HG02571 (cell line): ENCODE measurements at regions not wholly inside any gene's neighbourhood (a gene's known extent, or its start where the extent isn't known, plus 50 kb on each side); places are given as distances from the start of the nearest gene placed in this dataset.
"Not testable (repeated sequence)": the region's sequence is repeated elsewhere in the genome, so short reads cannot be mapped to it uniquely, and the experiment has no call there.

Source experiments
- ATAC-seq: cut with Tn5 transposase; IDR thresholded peaks from one replicate; pipeline ENCODE4 v1.9.1; 2021; ENCODE audit warnings: mild to moderate bottlenecking, moderate library complexity; ENCODE audit not compliant: unreplicated experiment

DNA sequence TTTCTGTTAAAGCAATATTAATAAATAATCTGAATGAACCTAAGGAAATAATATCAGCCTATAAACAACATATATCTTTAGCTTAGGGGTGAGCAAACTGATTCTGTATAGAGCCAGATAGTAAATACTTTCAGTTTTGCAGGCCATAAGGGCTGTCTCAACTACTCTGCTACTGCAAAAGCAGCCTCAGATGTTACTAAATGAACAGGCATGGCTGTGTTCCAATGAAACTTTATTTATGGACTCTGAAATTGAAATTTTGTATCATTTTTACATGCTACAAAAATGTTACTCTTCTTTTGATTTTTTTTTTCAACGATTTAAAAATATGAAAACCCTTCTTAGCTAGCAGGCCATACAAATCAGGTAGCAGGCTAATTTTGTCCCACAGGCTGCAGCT, 212.8 kb upstream of the PRICKLE2 start:
- no peak for ATAC-seq

DNA sequence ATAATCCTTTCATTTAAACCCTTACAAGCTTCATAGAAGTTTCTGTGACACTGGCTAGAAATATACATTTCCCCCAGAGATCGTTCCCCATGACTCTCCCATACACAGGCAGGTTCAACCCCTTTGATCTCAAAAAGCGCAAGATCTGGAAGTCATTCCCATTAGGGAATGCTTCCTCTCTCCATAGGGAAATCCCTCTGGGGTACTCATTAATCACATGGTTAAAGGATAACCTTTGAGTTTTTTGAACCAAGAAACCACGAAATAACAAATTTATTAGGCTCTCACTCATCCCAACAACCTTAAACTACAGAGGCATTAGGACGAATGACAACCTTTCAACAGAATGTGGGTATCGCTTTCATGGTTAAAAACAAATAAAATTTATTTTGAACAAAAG, 211.9 kb upstream of the PRICKLE2 start:
- no peak for ATAC-seq

DNA sequence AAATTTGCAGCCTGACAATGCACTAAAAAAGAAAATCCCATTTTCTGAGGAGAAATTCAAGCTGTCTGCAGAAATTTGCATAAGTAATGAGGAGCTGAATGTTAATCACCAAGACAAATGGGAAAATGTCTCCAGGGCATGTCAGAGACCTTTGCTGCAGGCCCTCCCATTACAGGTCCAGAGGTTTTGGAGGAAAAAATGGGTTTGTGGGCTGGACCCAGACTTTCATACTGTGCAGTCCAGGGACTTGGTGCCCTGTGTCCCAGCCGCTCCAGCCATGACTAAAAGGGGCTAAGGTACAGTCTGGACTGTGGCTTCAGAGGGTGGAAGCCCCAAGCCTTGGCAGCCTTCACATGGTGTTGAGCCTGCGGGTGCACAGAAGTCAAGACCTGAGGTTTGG, 209.8 kb upstream of the PRICKLE2 start:
- ATAC-seq = not testable (repeated sequence)

DNA sequence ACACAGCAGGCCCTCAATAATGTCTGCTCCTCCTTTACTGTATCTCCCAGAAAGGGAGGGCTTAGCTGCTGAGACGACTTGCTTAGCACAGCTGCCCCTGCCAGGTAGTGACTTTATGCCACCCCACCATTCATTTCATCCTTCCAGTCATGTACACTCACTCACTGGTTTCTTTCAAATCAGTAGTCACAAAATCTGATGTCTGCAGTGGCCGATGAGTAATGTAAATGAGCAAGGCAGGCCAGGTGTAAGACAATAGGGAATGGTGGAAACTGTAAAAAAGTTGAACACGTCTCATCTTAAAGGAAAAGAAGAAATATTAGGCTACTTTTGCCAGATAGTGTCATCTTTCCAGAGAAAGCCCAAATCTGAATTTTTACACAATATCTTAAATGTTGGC, 207.6 kb upstream of the PRICKLE2 start:
- ATAC-seq = no peak

DNA sequence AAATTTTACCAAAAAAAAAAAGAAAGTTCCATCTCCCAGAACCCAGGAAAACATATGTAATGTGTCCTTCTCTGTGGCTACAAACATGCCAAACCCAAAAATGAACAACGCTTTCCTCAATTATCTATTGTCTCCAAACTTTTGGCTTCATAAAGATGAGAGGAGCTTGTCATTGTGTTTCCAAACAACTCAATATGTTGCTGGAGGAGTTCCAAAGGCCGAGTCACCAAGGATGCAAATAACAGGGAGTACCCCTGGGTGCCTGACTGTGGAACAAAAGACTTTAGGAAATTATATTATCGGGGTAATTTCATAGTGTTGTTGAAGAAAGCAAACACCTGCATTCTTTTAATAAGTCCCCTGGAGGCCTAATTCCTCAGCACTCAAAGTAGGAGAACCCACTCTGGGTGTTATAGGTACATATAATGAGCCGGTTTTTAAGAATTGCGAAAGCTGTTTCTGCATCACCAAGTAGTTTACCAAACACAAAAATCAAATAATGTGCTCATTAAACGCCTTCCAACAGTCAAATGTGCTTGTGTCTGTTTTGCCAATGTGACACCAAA, 206.3 kb upstream of the PRICKLE2 start:
- no peak for ATAC-seq

DNA sequence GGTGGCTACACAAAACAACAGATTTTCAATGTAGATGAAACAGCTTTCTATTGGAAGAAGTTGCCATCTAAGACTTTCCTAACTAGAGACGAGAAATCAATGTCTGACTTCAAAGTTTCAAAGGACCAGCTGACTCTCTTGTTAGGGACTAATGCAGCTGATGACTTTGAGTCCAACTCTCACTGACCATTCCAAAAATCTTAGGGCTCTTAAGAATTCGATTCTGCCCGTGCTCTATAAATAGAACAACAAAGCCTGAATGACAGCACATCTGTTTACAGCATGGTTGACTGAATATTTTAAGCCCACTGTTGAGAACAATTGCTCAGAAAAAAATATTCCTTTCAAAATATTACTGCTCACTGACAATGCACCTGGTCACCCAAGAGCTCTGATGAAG, 202.4 kb upstream of the PRICKLE2 start:
- no peak for ATAC-seq

DNA sequence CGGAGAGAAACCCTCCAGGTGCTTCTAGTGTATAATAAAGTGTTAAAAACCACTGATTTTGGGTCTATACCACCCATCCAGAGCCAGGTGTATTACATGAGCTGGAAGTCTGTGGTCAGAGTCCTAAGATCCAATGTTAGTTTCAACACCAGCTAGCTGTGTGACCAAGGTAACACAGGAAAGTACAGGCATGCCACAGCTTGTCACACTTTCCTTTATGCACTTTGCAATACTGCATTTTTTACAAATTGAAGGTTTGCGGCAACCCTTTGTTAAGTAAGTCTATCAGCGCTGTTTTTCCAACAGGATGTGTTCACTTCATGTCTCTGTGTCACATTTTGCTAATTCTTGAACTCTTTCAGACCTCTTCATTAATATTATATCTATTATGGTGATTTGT, 201.3 kb upstream of the PRICKLE2 start:
- ATAC-seq = no peak

DNA sequence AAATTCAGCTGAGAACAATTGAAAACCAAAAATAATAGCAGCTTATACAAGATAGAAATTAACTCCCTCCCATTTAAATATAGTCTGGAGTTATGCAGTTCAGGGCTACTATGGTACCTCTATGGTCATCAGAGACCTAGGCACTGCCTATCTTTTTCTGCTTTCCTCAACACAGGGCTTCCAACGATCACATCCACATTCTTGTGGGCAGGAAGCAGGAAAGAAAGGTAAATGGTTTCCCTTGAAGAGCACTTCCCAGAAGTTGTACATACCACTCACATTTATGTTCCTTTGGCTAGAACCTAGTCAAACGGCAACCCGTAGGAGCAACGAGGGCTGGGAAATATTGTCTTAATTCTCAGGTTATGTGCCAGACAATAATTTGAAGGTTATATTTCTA, 197.7 kb upstream of the PRICKLE2 start:
- ATAC-seq = no peak

DNA sequence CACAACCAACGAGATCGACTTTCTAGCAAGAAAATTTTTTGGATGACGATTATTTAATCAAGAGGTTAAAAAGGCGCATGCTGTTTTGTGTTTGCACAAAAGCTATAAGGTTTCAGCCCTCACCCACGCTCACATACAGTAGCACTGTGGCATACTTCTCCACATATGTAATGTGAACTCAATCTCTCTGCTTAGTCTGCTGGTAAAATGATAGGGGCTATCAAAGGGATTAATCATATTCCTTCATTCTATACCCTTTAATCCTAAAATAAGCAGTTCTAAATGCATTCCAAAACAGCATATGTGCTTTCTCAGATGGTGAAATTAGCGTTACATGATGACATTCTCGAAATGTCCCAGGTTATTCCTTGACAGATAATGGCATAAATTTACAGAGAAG, 196.9 kb upstream of the PRICKLE2 start:
- ATAC-seq = no peak

DNA sequence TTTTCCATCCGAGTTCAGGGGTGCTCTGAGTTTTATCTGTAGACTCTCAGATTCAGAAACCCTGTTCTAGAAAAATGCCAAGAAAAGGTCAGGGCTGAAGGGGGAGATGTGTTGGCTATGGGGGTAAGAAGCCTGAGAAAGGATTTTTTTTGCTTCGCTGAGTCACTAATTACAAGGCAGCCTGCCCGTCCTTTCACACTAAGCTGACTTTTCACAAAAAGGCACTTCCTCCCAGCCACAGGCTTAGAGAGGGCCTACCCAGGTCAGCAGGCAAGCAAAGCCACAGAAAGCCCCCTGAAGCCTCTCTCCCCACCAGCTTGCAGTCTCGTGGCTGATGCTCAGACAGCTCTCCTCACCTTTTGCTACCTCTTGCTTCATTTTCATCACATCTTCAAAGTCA, 192.6 kb upstream of the PRICKLE2 start:
- no peak for ATAC-seq

DNA sequence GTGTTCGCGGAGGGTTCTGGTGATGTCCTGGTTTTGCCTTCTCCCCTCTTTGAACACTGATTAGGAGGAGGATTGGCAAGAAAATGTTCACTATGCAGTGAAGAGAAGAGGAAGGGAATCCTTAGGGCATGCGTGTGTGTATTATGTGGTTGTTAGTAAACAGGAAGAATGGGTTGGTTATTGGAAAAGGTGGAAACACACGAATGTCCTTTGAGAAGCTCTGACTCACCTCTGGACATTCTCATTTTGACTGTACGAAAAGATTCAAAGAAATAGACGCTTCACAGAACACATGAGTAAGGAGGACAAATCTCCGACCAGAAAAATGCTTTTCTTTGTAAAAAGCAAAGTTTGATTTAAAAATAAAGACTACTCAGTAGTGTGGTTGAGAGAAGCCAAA, 188.8 kb upstream of the PRICKLE2 start:
- no peak for ATAC-seq

DNA sequence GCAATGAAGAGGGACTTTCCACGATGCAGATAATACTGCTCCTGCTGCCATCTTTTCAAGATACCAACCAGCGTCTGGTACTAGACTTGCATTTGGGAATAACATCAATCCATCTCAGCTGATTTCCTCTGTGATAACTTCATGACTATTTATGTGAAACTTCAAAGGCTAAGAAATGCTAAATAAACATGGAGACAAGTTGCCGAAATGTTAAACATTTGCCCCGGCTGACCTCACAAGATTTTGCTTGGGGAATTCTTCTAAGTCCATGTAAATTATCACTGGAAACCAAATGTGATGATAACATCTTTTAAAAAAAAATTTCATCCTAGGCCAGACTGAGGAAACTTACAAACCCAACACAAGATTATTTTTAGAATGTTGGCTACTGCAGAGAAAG, 185.8 kb upstream of the PRICKLE2 start:
- no peak for ATAC-seq

DNA sequence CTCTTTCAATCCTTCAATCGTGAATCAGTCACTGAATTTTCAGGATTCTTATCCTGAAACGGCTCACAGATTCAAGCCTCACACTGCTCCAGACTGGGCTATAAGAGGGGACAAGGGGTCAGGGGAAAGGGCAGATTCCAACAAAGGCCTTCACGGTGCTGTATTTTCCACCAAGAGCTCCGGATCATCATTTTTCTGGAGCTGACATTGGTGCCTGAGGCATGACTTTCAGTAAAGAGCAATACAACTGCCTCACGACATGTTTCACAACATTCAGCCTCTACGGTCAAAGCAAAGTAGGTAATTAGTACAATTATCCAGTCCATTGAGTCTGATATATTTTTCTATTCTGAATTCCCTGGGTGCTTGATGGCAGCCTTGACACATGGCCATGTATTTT, 185.0 kb upstream of the PRICKLE2 start:
- no peak for ATAC-seq

DNA sequence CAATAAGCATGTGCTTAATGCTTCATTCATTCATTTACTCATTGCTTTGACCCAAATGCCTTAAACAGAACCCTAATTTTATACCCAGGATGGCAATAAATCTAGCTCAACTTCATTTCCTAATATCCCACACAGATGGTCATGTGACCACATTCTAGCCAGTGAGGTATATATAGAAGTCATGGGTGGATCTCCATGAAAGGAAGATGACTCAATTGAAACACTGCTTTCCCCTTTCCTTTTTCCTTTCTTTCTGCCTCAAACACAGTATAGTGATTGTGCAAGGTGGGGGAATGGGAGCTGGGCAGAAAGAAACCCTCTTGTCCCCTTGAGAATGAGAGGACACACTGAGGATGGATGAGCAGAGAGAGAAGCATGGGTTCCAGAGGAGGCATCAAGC, 183.5 kb upstream of the PRICKLE2 start:
- no peak for ATAC-seq

DNA sequence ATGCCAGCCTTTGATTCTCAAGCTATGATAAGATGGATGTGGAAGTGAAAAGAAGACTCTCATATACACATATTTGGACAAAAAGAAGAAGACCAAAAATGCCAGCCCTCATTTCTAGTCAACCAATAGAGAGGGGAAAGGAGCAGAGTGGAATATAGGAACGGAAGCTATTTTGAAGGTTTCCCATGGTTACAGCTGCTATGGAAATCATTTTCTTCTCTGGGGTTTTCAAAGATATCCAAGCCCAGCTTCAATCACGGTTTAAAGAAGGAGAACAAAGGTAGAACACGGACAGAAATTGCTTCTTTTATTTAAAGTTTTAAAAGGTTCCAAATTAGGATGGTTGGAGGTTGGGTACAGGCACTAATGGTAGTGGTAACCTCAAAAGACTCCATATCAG, 181.0 kb upstream of the PRICKLE2 start:
- ATAC-seq = no peak

DNA sequence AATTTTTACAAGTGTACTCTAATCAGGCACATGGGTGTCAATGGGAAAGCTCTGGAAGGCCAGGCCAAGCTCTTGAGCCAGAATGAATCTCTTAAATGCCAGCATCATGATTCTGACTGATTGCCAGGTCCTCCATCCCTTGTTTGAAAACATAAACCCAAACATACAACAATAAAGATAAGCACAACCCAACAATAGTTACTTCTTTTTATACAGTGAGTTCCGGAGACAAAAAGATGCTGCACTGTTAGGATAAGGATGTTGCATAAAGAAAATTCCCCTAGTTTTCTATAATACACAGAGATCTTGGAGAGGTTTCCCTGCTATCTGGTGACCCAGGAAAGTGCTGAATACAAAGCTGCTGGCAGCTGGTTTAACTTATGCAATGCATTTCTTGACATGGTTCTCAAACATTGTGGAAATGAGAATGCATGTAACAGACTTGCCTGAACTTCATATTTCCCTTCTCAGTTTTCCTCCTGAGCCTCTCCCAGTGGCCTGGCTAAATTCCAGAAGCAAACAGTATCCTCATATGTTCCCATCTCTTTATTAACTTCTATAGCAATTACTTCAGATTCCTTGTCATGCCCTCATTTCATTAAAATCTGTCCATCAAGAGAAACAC, 180.1 kb upstream of the PRICKLE2 start:
- no peak for ATAC-seq

DNA sequence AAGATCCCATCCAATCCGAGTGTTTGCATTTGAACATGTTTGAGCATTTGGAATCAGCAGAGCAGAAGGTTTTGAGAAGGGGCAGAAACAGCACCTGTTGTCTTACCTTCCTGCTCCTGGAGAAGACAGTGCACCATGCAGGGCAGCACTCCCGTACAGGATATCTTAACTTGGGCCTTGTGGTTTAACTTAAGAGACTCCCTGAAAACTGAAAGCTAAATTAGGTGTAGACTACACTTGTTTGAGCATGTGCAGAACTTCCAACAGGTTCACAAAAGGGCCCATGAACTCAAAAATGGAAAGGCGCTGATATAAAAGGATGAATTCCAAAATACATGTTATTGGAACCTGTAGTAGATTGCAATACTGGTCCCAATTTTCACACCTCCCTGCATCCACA, 175.4 kb upstream of the PRICKLE2 start:
- no peak for ATAC-seq

DNA sequence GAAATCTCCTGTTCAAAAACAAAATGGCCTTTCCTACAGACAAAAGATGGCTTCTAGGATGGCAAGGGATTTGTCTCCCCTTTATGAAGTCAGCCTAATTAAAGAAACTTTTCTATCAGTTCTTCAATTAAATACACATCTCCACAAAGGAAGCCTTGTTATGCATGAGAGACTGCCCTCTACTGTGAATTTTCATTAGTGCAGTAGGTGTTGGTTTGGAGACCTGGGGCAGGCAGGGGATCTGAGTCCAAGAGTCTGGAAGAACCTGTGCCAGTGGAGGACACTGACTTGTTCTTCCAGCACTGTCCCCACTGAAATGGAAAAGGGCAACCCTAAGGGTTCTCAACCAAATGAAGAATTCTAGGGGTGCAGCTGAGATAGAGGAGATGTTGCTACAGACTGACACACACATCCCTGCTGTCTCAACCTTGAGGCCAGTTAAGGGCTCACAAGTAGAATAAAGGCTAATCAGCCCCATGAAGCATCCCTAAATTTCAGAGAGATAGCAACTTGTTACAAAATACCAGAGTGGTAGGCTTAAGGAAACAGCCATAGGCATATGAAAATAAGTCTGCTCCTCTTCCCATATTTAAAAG, 174.0 kb upstream of the PRICKLE2 start:
- ATAC-seq = no peak

DNA sequence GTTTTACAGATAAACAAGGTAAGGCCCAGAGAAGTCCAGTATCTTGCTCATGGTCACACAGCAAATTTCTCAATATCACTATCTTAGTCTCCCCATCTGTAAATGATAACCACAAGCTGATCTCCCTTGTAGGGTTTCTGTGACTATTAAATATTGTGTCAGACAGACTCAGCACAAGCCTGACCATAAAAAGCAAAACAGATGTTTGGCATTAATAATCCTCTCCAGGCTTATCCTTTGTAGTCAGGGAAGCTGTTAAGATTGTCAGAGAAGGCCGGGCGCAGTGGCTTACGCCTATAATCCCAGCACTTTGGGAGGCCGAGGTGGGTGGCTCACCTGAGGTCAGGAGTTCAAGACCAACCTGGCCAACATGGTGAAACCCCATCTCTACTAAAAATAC, 173.2 kb upstream of the PRICKLE2 start:
- ATAC-seq = no peak

DNA sequence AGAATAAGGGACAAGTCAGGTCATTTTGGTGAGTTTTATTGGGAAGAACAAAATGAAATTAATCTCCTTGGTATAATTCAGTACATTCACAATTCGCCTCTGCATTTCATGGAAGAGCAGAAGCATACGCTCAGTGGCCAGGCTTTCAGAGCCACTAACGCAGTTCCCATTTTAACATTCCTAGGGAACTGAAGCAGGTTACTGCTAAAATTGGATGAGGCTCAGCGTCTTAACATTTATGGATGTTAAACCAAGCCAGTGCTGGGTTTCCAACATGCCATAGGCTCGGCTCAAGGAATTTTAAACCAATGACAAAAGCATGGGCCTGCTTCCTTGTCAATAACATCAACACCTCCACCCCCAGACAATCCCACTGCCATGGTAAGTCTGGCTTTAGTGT, 172.7 kb upstream of the PRICKLE2 start:
- no peak for ATAC-seq

DNA sequence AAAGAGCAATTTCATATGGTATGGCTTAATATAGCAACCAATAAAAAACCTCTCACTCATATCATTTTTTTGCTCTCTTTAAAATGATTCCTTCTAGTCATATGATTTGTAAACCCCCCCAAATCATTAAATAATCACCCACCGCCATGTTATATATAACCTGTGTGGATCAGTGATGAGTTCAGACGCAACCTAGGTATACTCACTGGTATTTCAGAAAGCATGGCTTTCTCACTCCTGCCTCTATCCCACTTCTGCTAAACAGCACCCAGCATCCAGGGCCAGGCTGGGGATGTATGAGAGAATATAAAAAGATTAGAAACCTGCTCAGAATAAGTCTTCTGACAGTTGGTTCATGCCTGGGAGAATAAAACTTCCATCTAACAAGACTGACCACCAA, 172.3 kb upstream of the PRICKLE2 start:
- no peak for ATAC-seq

DNA sequence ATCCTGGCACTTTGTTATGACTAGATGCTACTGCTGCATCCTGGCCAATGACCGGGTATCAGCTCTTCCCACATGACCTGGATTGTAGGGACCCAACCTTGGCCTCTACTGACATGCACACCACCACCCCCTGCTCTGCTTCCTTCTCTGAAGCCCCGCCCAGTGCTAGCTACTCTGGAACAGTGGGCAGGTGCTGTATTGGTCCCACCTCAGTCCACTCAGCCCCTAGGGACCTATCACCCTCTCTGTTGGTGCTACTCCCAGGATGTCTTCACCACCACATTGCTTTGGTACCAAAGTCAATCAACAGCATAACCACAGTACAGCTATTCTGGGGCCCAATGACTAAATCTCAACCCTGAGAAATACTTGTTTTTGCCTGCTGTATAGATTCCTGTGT, 170.2 kb upstream of the PRICKLE2 start:
- ATAC-seq = no peak

DNA sequence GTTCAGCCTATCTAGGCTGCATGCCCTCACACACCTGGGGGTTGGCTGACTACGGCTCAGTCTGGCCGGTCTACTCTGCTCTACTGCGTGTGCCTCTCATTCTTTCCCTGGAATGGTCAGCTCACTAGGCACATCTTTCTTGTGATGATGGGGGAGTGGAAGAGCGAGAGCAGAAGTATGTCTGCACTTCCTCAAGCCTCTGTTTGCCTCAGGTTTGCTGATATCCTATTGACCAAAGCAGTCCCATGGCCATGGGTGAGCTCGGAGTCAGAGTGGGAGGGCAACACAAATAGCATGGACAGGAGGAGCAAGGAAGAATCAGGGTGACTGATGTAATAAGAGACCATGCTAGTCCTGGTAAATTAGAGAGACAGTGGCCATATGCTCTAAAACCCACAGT, 167.9 kb upstream of the PRICKLE2 start:
- ATAC-seq = no peak
